ENCODE measurements at regions not wholly inside any gene's neighbourhood (a gene's known extent, or its start where the extent isn't known, plus 50 kb on each side); places are given as distances from the start of the nearest gene placed in this dataset.
"Not testable (repeated sequence)": the region's sequence is repeated elsewhere in the genome, so short reads cannot be mapped to it uniquely, and the experiment has no call there.

DNA sequence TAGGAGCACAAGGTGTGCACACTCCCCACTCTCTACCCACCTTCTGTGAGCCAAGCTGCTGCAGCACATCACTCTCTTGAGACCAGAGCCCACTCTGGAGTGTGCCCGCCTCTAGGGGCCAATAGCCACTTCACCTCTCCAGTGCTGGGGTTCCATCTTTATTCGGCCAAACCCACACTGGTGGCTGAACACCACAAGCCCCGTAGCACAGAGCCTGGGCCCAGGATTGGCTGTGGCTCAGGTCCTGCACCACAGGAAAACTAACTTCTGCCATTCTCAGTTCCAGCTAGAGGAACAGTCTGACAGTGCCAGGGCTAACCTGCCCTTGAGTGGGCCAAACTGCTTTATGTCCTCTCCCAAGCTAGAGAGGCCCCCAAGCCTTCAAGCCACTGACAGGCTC is 111.0 kb upstream of the TOX3 start:
- no peak for DNase-seq (ENCODE audit: low read depth in 3 of 3, low spot score in 2 of 3)

DNA sequence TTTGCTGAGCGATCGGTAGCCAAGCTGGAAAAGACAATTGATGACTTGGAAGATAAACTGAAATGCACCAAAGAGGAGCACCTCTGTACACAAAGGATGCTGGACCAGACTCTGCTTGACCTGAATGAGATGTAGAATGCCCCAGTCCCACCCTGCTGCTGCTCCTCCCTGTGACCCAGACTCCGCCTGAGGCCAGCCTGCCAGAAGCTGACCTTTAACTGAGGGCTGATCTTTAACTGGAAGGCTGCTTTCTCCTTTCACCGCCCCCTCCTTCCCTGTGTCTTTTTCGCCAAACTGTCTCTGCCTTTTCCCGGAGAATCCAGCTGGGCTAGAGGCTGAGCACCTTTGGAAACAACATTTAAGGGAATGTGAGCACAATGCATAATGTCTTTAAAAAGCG is 109.0 kb upstream of the TOX3 start:
- not testable (repeated sequence) for DNase-seq (ENCODE audit: low read depth in 3 of 3, low spot score in 2 of 3)

DNA sequence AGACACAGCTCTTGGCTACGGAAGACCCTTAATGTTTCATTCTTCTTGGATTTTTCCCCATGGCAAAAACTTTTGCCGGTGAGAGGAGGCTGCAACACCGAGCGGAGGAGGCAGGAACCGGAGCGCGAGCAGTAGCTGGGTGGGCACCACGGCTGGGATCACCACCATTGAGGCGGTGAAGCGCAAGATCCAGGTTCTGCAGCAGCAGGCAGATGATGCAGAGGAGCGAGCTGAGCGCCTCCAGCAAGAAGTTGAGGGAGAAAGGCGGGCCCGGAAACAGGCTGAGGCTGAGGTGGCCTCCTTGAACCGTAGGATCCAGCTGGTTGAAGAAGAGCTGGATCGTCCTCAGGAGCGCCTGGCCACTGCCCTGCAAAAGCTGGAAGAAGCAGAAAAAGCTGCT is 108.2 kb upstream of the TOX3 start:
- DNase-seq (ENCODE audit: low read depth in 3 of 3, low spot score in 2 of 3): not testable (repeated sequence)

DNA sequence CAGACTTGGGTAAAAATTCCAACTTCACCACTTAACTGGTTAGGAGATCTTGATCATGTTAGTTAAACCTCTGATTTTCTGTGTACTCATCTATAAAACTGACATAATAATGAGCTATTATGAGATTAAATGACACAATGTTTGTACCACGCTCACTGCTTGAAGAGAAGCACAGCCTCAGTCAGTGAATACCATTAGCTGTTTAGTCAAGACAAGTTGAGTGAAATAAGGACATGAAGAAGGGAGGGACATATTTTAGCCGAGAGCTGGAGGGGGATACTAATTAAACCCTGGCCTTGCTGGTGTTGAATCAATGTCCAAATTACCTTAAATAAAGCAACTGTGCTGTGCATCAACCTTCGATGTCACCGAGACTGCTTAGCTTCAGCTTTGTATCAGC is 105.1 kb upstream of the TOX3 start:
- DNase-seq (ENCODE audit: low read depth in 3 of 3, low spot score in 2 of 3): no peak

DNA sequence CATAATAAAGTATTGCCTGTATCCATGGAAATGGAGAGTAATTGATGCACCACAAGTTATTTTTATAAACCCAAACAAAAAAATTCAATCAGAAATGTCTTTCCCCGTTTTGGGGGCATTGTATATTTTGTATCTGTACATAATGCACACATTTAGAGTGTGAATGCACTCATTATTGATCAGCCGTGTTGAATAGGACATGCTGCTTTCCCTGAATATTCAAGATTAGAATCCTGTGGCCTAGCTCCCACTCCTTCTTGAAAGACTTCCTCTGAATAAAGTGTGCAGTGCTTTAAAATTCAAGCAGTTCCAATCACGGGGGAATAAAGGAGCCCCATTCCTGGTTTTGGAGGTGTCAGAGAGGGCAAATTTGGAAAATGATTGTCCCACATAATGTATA is 103.8 kb upstream of the TOX3 start:
- DNase-seq (ENCODE audit: low read depth in 3 of 3, low spot score in 2 of 3): no peak

DNA sequence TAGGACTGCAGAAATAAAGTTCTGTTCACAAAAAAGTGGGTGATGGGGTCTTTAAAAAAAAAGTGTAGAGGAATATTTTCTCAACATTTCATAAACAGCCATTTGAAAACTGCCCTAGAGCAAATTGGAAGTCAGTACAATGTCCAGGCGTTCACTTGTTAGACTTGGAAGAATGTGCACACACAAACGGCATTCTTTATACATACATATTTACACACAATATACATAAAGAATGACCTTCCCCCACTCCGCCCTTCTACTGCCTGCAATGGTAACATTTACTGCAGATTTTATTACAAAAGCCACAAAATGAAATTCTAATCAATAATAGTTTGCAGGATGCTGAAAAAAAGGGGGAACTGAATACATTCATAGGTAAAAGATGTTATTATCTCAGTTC is 103.4 kb upstream of the TOX3 start:
- DNase-seq (ENCODE audit: low read depth in 3 of 3, low spot score in 2 of 3): no peak

DNA sequence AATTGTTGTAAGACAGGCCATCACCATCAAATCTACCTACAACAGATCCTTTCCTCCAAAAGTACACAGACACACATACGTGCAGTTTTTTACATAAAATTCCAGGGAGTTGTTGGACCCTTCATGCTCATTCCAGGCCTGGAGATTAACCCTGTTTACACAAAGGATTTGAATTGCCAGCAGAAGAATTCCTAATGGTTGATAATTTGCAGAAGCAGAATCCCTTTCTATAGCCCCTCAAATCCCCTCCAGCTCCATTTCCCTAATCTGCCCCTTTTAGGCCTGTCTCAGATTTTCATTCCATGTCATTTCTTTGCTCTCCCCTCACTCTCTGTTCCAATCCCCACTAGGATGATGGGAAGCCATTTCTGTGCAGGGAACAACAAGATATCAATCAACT is 102.9 kb upstream of the TOX3 start:
- DNase-seq (ENCODE audit: low read depth in 3 of 3, low spot score in 2 of 3): no peak

DNA sequence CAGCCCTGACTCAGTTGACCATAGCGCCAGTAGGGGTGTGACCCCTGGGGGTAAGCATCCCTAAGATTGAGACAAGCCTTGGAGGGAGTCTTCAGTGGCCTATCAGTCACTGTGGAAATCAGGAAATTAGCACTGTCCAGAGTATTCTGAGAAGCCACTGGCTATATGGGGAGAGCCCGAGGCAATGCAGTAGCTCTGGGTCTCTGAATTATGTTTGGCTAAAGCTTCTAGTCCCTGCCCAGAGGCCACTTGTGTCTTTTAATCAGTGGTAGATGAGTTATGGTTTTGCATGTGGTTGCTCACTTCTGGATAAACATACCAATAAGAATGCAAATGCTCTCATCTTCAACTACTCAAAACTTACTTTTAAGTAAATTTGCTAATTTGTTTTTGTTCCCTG is 100.6 kb upstream of the TOX3 start:
- DNase-seq (ENCODE audit: low read depth in 3 of 3, low spot score in 2 of 3): no peak

DNA sequence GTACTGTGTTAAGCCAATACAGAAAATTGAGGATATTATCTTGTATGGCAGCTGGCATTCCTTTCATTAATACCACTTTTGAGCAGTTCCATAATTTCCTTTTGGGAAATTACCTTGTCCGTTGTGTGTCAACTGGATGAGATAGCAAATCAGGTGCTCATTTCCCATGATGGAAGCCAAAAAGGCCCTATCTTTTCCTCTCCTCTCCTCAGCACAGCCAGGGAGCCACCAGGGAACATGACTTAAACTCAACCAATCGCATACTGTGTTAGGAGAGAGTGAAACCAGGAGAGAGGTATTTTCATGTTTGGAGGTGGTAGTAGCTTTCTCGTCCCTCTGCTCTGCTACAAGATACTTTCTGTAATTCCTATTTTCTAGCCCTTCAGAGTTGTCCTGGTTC is 96.1 kb upstream of the TOX3 start:
- no peak for DNase-seq (ENCODE audit: low read depth in 3 of 3, low spot score in 2 of 3)

DNA sequence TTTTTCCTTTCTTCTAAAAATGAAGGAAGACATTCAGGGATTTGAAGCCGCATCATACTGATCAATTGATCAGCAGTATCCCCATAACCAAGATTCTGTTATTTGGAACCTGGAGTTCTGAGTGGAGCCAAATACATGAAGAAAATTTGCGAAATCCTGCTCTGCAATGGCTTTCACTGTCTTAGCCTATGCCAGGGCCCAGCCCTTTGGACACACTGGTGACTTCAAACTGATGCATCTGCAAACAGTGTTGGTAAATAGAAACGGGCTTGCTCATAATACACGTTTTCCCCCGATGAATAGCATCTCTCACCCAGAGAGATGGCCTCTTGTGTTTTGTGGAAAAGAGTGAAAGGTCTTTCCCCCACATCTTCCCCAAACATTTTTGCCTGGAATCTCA is 87.6 kb upstream of the TOX3 start:
- DNase-seq (ENCODE audit: low read depth in 3 of 3, low spot score in 2 of 3): no peak

DNA sequence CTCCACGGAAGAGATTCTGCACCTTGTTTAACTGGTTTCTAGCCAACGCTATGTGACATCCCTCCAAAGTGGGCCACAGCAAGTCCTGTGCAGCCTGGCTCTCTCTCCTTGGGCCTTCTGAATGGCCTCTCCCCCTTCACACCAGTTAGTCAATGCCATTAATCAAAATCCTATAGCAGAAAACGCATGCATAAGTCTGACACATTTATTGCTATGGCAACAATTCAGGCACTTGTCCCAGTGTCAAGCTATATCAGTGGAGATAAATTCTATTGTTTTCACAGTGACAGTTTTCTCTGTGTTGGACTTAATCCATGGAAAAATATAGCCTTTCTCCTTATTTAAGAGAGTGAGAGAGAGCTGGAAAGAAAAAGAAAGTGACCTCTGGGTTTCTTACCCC is 87.2 kb upstream of the TOX3 start:
- peak in 2 of 3 donors; percentile 2 to 12 for DNase-seq (ENCODE audit: low read depth in 3 of 3, low spot score in 2 of 3)

DNA sequence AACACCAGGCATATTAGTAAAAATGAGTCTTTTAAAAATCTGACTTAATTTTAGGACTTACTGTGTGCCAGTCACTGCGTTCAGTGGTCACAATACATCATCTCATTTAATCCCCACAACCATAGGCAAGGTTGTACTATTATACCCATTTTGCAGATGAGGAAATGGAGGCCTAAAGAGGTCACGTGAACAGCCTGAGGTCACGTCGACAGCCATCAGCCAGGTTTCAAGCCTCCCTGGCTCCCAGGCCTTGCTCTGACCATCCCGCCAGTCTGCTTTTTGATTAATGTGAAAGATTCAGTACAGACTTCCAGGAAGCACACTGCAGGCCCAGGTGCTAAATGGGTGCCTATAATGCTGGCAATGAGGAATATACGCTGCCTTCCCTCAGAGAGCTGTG is 86.3 kb upstream of the TOX3 start:
- no peak for DNase-seq (ENCODE audit: low read depth in 3 of 3, low spot score in 2 of 3)

DNA sequence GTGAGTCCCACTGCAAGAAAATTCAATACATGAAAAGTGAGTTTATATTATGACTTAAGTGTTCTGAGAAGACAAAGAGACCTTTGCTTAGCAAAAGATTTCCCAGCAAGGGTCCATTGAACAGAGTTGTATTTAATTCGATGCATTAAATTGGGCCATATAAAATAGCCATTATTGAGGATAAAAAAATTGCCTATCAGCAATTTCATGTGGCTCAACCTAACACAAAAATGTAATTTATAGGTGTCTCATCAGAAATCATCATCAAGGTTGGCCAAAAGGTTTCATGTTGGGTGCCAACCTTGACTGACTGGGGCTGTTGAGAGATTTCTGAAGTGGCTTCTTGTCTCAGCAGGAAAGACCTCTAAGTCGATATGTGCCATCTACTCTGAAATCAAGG is 84.8 kb upstream of the TOX3 start:
- no peak for DNase-seq (ENCODE audit: low read depth in 3 of 3, low spot score in 2 of 3)

DNA sequence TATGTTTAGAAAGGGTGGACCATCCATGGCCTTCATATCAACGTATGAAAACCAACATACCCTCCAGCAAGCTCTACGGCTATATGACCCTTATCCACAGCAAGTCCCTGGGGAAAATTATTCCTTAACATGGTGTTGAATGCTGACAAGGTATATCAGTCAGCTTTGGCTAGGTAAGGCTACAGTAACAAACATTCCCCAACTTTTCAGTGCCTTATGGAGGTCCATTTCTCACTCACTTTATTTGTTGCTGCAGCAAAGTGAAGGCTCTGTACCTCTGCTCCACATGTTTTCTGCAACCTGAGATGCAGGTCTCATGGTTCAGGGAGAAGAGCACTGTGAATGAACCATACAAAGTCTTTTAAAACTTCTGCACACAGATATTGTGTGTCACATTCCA is 83.8 kb upstream of the TOX3 start:
- no peak for DNase-seq (ENCODE audit: low read depth in 3 of 3, low spot score in 2 of 3)

DNA sequence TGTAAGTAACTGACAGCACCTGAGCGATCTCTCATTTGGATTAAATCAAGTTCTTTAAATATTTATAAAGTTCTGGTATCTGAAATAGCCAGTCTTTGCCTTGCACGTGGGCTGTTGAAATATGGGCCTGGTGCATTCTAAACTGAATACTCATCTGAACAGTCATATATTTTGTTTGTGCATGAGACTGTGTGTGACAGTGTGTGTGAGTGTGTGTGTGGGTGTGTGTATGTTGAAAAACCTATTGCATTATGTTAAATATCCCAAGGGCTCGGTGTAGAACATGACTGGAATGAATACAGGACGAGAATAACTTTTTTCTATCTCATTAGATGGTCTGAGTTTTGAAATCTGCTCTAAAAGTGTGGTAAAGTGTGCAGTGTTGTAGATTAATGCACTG is 82.4 kb upstream of the TOX3 start:
- no peak for DNase-seq (ENCODE audit: low read depth in 3 of 3, low spot score in 2 of 3)

DNA sequence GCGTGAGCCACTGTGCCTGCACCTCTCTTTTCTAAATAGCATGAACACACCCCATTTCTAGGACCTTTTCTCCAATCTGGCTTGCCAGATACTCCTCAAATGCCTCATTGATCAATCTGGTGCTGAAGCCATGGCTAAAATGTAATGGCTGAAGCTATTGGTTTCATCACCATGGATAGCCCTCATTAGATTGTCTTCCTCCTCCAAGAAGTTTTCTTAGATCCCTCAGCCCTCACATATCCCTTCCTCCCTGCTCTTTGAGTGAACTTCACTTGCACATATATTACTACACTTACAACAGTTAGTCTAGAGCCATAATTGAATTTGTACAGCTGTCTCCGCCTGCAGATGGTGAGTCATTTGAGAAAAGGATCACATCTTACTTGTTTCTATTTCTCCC is 77.9 kb upstream of the TOX3 start:
- DNase-seq (ENCODE audit: low read depth in 3 of 3, low spot score in 2 of 3): no peak

DNA sequence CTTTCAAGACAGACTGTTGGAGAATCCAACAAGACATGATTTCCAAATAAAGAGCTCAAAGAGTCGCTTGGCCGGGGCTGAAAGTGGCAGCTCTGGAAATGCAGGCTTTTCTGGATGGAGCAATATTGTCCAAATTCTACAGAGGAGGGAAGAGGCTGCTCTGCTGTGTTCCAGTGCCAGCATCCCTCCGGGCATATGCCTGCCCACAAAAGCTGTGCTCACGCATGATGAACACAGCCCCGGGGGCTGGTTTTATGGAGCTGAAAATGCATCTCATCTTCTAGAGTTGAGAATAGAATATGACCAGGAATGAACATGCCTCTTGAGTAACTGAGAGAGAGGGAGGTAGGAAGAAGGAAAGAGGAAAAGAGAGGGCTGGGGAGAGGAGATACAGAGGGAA is 74.7 kb upstream of the TOX3 start:
- DNase-seq (ENCODE audit: low read depth in 3 of 3, low spot score in 2 of 3): no peak

DNA sequence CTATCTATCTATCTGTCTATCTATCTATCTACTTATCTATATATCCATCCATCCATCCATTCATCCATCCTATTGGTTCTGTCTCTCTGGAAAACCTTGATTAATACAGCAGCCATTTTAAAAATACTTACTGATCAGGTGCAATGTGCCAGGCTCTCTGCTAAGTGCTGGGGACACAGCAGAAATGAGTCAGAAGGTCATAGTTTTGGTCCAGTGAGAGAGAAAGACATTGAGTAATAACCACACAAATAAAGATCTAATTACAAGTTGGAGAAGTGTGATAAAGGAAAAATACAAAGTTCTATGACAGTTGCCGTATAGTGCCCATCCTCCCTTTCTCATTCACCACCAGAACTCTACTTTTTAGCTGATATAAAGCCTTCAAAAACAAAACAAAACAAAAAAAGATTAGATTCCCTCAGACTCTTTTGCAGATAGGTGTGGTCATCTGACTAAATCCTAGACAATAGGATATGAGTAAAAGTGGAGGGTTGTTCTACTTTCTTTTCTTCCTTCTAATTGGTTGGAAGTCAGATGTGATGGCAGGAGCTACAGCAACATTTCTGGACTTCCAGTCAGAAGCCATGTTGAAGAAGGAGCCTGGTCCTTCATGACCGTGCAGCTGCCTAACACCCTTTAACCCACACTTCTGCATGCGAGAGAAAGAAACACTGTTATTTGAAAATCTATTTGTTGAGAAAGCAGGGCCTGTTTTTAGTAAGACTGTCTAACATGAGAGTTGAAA is 72.0 kb upstream of the TOX3 start:
- no peak for DNase-seq (ENCODE audit: low read depth in 3 of 3, low spot score in 2 of 3)

DNA sequence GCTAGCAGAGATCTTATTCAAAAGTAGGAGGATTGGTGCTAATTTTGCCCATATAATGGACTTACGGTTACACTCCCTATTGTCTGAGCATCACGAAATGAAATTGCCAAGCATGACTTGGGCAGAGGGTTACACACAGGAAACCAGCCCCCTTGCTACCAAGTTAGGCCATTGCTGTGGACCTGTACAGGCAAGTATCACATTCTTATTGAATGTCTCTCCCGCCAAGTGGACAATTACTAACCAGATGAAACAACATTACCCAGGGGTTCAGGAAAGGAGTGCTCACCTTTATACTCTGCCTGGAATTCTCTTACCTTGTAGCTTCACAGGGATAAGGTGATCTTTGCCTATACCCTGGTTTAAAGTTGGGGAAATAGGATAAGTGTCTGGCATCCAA is 70.6 kb upstream of the TOX3 start:
- no peak for DNase-seq (ENCODE audit: low read depth in 3 of 3, low spot score in 2 of 3)

DNA sequence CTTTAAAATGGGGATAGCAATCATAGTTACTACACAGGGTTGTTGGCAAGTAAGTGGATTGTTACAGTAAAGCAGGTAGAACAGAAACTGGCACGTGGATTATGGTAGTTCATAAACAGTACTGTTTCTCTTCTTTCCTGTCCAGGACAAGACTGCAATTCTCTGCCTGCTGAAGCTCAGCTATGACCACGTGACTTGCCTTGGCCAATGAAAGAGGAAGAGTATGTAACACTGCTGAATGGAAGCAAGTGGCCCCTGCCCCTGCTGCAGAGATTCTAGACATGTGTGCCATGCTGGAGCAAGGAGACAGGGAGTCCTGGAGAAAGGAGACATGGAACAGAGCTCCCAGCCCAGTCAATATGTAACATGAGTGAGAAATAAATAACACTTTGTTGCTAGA is 66.6 kb upstream of the TOX3 start:
- DNase-seq (ENCODE audit: low read depth in 3 of 3, low spot score in 2 of 3): no peak

DNA sequence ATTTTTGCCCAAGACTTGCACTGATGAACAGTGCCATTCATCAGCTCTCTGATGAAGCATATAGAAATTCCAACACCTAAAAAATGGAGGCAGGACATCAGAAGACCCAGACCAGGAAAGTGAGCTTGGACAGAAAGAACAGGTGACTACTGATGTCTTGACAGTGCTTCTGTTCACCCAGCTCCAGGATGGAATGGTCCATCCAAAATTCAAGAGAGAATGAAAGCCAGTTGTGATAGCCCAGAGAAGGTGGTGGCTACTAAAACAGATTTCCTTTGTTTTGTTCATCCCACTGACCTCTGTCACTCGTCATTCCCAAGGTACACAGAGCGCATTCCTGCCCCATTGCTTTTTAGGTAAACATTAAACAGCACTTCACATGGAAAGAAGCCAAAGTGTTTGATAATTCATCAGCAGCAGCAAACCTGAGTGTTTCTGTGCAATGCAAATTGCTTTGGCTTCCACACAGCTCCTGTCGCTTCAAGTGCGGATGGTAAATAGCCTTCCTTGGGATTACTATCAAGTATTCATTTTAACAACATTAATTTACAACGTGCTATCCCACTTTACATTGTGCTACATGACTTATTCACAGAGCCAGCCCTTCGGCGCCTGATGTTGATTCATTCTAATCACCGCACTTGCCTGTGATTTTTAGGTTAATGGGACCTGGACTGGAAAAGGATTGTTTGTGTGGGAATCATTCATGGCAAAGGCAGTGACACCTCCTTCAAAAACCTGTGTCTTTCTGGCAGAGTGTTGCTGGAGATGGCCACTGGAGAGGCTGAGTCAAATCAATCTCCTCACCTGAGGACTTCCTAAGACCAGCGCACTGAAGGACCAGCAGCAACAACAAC is 65.1 kb upstream of the TOX3 start:
- peak in 2 of 3 donors; percentile 25 to 26 for DNase-seq (ENCODE audit: low read depth in 3 of 3, low spot score in 2 of 3)

DNA sequence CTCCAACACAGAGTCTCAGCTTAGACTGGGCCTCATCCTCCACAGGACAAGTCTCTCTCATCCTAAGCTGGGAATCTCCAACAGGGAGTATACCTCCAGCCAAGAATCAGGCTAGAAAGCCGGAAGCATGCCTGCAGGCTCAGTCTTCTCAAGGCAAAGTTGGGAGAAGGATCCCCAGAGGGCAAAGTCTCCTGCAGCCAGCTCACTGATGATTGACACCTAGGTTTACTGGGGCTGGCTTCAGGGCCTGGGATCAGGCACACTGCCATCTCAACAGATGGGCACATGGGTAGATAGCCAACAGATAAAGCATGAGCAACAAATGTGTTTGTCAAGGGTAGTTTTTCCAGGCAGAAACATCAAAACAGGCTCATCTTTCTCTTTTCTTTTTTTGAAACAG is 56.1 kb upstream of the TOX3 start:
- DNase-seq (ENCODE audit: low read depth in 3 of 3, low spot score in 2 of 3): no peak
